Type B pancreatic cell (in vitro differentiated cells): ENCODE measurements at regions not wholly inside any gene's neighbourhood (a gene's known extent, or its start where the extent isn't known, plus 50 kb on each side); places are given as distances from the start of the nearest gene placed in this dataset.

Experiments
- DNase-seq: peaks from one replicate; pipeline ENCODE4 v3.0.0; 2021; ENCODE audit warnings: mixed read lengths; ENCODE audit not compliant: unreplicated experiment; ENCODE audit errors: extremely low spot score
- H3K27ac Mint-ChIP-seq: 2 replicates; pipeline ENCODE4 v1.8.0; 2021; ENCODE audit warnings: mild to moderate bottlenecking, mixed read lengths
- H3K27me3 Mint-ChIP-seq: 2 replicates; pipeline ENCODE4 v1.8.0; 2021; ENCODE audit warnings: mixed read lengths
- H3K36me3 Mint-ChIP-seq: 2 replicates; pipeline ENCODE4 v1.8.0; 2021; ENCODE audit warnings: mixed read lengths
- H3K4me1 Mint-ChIP-seq: one replicate; pipeline ENCODE4 v1.8.0; 2021; ENCODE audit warnings: mixed read lengths; ENCODE audit not compliant: unreplicated experiment
- H3K4me3 Mint-ChIP-seq: 2 replicates; pipeline ENCODE4 v1.8.0; 2021; ENCODE audit warnings: mild to moderate bottlenecking, mixed read lengths
- H3K9me3 Mint-ChIP-seq: 2 replicates; pipeline ENCODE4 v1.8.0; 2021; ENCODE audit warnings: mixed read lengths
- TF ChIP-seq, protein P1 (sequence below): fragments of 200-600 bp; sonication (generic); conservative IDR thresholded peaks from 2 replicates; pipeline ENCODE4 v1.5.0; 2021; ENCODE audit warnings: antibody characterized with exemption, mild to moderate bottlenecking

DNA sequence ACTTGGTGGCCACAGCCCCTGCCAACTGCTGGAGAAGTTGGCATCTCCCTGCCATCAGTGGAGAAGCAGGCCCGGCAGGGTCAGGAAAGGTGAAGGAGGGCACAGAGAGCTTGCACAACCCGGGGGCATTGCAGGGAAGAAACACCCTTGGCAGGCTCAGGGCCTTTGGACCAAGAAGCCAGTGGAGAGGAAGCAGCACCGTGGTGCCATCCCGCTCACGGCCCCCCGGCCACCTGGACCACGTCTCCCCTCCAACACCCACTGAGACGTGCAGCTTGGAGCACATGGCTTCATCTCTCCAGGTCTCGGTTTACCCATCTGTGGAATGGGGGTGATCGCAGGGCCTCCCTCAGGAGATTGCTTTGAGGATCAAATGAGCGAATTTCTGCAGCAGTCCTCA lies 158.1 kb downstream of the RBFOX3 start:
- H3K9me3 Mint-ChIP-seq: no peaks in the 10 kb centered on the region
- H3K27ac Mint-ChIP-seq: no peak overlapping the region
- no peak for DNase-seq
- TF ChIP-seq, protein P1, sequence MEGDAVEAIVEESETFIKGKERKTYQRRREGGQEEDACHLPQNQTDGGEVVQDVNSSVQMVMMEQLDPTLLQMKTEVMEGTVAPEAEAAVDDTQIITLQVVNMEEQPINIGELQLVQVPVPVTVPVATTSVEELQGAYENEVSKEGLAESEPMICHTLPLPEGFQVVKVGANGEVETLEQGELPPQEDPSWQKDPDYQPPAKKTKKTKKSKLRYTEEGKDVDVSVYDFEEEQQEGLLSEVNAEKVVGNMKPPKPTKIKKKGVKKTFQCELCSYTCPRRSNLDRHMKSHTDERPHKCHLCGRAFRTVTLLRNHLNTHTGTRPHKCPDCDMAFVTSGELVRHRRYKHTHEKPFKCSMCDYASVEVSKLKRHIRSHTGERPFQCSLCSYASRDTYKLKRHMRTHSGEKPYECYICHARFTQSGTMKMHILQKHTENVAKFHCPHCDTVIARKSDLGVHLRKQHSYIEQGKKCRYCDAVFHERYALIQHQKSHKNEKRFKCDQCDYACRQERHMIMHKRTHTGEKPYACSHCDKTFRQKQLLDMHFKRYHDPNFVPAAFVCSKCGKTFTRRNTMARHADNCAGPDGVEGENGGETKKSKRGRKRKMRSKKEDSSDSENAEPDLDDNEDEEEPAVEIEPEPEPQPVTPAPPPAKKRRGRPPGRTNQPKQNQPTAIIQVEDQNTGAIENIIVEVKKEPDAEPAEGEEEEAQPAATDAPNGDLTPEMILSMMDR: no peak
- no peaks in the 10 kb centered on the region for H3K4me1 Mint-ChIP-seq
- peaks cover 40% of the 10 kb centered on the region for H3K27me3 Mint-ChIP-seq
- no peaks in the 10 kb centered on the region for H3K36me3 Mint-ChIP-seq
- no peak overlapping the region for H3K4me3 Mint-ChIP-seq

DNA sequence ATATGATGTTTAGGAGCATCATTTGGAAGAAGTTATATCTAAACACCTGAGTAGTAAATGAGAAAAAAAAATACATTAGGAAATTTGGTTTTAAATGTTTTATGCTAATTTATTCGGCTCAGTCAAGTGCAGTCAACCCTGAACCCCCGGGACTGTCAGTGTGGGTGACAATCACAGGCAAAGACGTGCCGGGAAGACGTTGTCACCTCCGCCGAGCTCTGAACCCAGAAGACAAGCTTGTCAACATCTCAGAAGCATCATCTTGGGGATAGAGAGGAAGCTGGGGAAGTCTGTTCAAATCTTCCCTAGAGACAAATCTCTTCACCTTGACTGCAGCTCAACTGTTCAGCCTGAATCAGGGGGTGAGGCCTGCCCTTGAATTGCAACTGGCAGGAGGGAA lies 159.7 kb downstream of the RBFOX3 start:
- H3K27me3 Mint-ChIP-seq: peaks cover 36% of the 10 kb centered on the region
- H3K4me1 Mint-ChIP-seq: no peaks in the 10 kb centered on the region
- H3K4me3 Mint-ChIP-seq: no peak overlapping the region
- TF ChIP-seq, protein P1: no peak
- no peaks in the 10 kb centered on the region for H3K9me3 Mint-ChIP-seq
- no peaks in the 10 kb centered on the region for H3K36me3 Mint-ChIP-seq
- DNase-seq: no peak
- H3K27ac Mint-ChIP-seq: no peak overlapping the region

DNA sequence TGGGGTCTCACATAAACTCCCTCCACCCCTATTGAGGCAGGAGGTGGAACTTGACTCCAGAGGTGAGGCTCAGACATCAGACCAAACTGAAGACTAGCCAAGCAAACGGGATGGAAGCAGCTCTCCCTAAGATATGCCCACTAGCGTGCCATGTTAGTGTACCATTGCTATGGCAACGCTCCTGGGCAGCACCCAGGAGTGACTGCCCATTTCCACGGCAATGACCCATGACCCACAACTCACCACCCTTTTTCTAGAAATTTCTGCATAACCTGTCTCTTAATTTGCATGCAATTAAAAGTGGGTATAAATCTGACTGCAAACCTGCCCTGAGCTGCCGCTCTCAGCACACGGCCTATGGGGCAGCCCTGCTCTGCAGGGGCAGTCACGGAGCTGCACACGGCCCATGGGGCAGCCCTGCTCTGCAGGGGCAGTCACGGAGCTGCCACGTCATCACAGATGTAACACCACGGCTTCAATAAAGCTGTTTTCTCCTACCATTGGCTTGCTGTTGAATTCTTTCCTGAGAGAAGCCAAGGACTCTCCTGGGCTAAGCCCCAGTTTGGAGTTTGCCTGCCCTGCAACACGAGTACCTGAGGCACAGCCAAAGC lies 164.3 kb downstream of the RBFOX3 start:
- DNase-seq: no peak
- TF ChIP-seq, protein P1: no peak
- no peaks in the 10 kb centered on the region for H3K4me1 Mint-ChIP-seq
- H3K9me3 Mint-ChIP-seq: no peaks in the 10 kb centered on the region
- H3K27ac Mint-ChIP-seq: no peak overlapping the region
- no peak overlapping the region for H3K4me3 Mint-ChIP-seq
- H3K27me3 Mint-ChIP-seq: peaks cover 15% of the 10 kb centered on the region
- H3K36me3 Mint-ChIP-seq: no peaks in the 10 kb centered on the region

DNA sequence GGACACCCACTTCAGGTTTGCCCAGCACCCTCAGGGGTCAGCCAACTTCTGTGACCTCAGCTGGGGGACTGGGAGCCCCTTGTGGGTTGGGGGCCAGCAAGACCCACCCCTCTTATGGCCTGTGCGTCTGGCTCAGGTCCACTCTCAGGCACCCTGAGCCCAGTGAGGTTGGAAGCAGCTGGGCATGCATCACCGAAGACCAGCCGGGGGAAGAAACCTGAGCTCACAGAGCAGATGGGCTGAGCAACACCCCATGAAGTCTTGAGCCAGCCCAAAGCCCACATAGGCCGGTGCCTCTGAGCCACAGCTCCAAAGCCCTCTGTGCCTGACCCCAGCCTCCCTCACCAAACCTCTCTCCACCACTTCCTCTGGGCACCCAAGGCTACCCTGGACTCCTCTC lies 166.7 kb downstream of the RBFOX3 start:
- Mint-ChIP-seq H3K36me3 (no peaks in the 10 kb centered on the region), H3K9me3 (no peaks in the 10 kb centered on the region), H3K4me1 (no peaks in the 10 kb centered on the region), H3K27me3 (peaks cover 10% of the 10 kb centered on the region), H3K27ac (no peak overlapping the region), H3K4me3 (no peak overlapping the region)
- no peak for DNase-seq
- TF ChIP-seq, protein P1: no peak

DNA sequence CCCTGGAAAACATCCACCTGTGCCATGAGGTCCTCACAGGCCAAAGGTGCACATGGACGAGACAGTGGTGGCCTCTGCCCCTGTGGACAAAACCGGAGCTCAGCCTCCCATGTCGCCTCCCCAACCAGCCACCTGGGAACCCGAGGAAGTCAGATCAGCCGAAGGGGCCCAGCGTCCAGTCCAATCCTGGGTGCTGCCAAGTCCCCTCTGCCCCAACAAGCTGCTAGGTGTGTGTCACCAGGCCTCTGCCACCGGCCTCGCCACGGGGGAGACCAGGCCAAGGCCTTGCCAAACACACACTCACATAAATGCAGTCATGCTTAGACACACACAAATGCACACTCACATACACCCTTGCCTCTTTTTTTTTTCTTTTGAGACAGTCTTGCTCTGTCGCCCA lies 167.8 kb downstream of the RBFOX3 start:
- Mint-ChIP-seq H3K27me3 (peaks cover 21% of the 10 kb centered on the region), H3K36me3 (no peaks in the 10 kb centered on the region), H3K9me3 (no peaks in the 10 kb centered on the region), H3K27ac (no peak overlapping the region), H3K4me1 (no peaks in the 10 kb centered on the region), H3K4me3 (no peak overlapping the region)
- TF ChIP-seq, protein P1: no peak
- no peak for DNase-seq
